IPS-18a (cell line): ENCODE measurements at regions not wholly inside any gene's neighbourhood (a gene's known extent, or its start where the extent isn't known, plus 50 kb on each side); places are given as distances from the start of the nearest gene placed in this dataset.

Experiments
- H3K27ac ChIP-seq: one replicate; pipeline ENCODE4 v1.5.1; 2013; ENCODE audit warnings: low read length
- H3K27me3 ChIP-seq: one replicate; pipeline ENCODE4 v1.6.1; 2013; ENCODE audit warnings: mild to moderate bottlenecking, low read length; ENCODE audit not compliant: control insufficient read depth, insufficient read depth
- H3K36me3 ChIP-seq: one replicate; pipeline ENCODE4 v1.6.1; 2013; ENCODE audit warnings: low read depth, low read length; ENCODE audit not compliant: control insufficient read depth
- H3K4me1 ChIP-seq: one replicate; pipeline ENCODE4 v1.6.1; 2013; ENCODE audit warnings: low read depth, low read length; ENCODE audit not compliant: control insufficient read depth
- H3K4me3 ChIP-seq: one replicate; pipeline ENCODE4 v1.5.1; 2013; ENCODE audit warnings: low read length
- H3K9ac ChIP-seq: one replicate; pipeline ENCODE4 v1.6.1; 2013; ENCODE audit warnings: mild to moderate bottlenecking, low read length, moderate library complexity
- H3K9me3 ChIP-seq: one replicate; pipeline ENCODE4 v1.6.1; 2013; ENCODE audit warnings: low read depth, low read length; ENCODE audit not compliant: control insufficient read depth

- H3K27me3 ChIP-seq, result no peaks in the 10 kb centered on the region
- H3K4me3 ChIP-seq, result no peak overlapping the region
- no peaks in the 10 kb centered on the region for H3K9me3 ChIP-seq
- H3K9ac ChIP-seq, result no peak overlapping the region
- peaks cover 10% of the 10 kb centered on the region for H3K4me1 ChIP-seq
- H3K27ac ChIP-seq, result no peak overlapping the region
- H3K36me3 ChIP-seq, result no peaks in the 10 kb centered on the region
Observed at GRCh38 chr2:111712940-111713515, 171.0 kb downstream of the ANAPC1 start.

DNA sequence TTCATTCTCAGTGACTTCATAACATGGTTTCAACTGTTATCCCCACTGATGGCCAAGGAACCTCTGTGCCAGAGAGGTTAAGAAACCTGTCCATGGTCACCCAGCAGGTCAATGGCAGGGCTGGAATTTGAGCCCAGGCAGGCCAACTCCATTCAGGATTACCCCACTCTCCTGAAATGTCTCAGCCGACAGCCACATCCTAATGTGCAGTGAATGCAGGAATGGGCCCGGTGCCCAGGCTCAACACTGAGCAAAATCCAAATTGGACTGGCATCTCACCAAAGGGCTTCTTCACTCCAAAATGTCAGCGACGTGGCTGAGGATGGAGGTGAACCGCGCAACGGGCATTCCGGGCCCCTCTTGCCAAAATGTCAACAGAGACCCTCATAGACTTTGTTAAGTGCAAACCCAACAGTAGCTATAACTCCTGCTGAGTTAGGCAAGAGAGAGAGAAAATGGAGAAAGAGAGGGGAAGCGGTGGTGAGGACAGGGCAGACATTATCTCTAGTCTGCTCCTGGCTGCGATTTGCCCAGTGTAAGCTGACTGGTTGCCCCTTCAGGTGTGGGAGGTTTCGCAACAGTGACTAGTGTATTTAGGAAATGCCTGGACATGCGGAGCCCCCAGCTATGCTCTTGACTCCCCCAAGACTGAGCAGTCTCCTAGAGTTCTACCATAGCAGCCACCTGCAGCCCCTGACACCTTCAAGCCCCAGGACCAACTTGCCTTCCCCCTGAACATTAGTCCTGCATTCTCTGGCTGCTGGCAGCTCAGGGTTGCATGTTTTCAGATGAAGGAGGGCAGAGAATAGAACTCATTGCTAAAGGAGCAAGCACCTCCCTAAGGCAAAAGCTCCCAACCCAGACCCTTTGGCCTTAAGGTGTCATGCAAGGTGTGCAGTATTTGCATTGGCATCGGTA lies 167.7 kb downstream of the ANAPC1 start:
- Histone ChIP-seq H3K9ac (no peak overlapping the region), H3K4me3 (no peak overlapping the region), H3K36me3 (no peaks in the 10 kb centered on the region), H3K27me3 (no peaks in the 10 kb centered on the region), H3K9me3 (no peaks in the 10 kb centered on the region), H3K27ac (no peak overlapping the region), H3K4me1 (peaks cover 3% of the 10 kb centered on the region)

DNA sequence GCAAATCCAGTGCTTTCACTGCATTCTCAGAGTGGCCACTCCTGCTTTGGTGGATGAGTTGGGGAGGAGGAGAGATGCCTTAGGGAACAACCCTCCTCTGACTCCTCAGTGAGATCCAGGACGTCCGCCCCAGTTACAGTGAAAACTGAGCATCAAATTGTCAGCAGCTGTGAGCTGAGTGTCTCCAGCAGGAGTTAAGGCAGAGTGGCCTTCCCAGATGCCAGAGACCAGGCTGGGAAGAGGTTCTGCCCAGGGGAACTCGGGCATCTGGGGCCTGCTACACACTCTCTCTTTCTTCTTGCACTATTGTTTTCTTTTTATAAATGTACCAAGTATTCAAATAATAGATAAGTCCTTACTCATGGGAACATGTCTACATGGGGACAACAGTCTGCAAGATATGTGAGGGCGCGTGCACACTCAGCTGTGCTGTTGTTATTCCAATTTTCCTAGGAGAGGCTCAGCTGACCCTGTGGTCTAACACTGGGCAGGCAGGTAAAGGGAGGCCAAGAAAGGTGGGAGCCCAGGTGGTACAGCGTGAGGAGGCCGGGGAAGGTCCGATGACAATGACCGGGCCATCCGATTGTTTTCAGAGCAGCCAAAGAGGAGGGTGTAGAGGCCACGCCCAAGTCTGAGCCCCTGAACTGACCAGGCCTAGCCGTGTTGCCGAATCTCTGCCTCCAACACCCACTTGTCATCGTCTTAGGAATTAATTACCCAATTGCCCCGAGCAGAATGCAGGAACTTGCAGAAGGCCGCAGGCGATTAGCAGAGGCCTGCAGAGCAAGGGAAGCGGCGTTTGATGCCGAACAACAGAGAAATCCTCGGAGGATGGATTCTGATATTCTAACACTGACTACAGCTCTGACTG lies 166.9 kb downstream of the ANAPC1 start:
- Histone ChIP-seq H3K9me3 (no peaks in the 10 kb centered on the region), H3K27me3 (no peaks in the 10 kb centered on the region), H3K4me1 (no peaks in the 10 kb centered on the region), H3K4me3 (no peak overlapping the region), H3K9ac (no peak overlapping the region), H3K36me3 (no peaks in the 10 kb centered on the region), H3K27ac (no peak overlapping the region)
